Muscle of arm (tissue), 1 donor: ENCODE measurements at regions not wholly inside any gene's neighbourhood (a gene's known extent, or its start where the extent isn't known, plus 50 kb on each side); places are given as distances from the start of the nearest gene placed in this dataset.

Experiments
- DNase-seq: peaks from one replicate; pipeline ENCODE4 v3.0.0-alpha.2; 2013

DNA sequence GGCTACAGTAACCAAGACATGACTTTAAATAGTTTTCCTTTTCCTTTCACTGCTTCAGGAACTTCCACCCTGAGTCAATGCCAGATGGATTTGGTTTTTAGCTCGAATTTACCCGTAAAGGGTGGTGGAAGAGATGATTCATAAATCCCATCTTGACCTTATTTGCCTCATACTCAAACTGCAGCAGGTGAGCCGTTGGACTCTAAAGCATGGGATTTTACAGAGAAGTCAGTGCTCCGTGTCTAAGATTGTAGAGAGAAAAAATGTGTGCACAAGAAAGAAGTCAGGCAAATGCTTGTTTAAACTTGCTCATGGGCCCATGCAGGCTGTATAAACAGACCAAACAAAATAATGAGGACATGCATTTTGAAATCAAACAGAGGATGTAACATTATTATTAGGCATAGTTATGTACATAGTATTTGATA, 369.7 kb upstream of the TRIB2 start:
- DNase-seq: no peak

DNA sequence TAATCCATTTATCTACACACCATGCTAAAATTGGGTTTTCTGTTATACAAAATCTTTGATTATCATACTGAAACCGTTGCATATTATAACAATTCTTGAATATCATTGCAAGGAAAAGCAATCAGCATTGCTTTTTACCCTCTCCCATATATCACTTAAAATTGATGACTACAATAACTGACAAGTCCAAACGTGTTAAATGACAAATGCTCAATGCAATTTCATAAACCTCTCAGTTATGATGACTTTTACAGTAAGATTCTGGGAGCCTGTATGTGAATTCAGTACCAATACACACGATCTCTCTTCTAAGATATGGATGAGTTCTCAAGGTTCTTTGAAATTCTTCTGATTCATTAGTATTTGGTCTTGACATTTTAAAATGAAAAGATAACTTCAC, 368.5 kb upstream of the TRIB2 start:
- no peak for DNase-seq

DNA sequence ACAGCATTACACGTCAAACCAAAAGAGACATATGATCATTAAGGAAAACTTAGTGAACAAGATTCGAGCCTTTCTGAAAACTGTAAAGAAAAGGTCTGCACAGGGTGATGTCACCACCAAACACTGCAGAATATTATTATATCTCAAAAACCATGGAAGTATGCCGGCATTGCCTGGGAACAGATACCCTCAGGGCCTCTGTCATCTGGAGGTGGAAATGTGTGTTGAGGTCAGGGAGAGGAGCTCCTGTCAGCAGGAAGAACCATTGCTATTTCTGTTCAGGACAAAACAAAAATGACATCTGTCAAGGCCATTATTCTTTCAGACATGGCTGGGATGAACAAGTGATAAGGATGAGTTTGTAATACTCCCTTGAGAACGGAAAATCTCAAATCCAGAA, 365.9 kb upstream of the TRIB2 start:
- DNase-seq: no peak

DNA sequence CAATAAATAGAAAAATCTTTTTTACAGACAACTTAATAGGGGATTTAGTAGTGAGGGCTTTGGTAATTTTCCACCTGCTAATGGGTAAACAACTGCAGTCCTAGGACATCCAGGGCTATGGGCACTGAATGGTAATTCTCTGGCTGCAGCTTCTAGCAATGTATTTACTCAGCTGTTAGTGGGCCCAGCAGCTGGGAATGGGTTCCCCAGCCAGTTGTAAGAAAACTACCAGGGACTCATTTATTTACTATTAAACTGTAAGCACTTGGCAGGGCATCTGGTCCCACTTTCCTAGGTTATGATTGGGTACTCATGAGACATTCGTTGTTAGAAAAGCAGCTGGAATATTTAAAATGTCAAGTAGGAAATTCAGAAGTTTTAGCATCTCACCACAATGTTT, 363.8 kb upstream of the TRIB2 start:
- no peak for DNase-seq

DNA sequence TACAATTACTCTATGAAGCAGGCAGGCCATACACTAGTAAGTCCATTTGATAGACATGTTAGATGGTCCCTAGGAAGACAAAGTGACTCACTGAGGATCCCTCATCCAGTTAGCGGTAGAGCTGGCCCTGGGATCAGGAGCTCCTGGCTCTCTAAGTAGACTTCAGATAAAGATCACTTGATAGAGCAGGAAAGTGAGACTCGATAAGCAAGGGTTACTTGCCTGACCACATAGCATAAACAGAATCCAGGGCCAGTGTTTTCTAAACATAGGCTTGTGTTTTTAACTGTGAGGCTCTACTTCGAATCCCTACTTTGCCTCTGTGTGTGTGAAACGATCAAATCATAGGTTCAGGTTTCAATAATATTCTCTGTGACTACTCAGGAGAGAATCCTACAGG, 355.2 kb upstream of the TRIB2 start:
- DNase-seq: no peak

DNA sequence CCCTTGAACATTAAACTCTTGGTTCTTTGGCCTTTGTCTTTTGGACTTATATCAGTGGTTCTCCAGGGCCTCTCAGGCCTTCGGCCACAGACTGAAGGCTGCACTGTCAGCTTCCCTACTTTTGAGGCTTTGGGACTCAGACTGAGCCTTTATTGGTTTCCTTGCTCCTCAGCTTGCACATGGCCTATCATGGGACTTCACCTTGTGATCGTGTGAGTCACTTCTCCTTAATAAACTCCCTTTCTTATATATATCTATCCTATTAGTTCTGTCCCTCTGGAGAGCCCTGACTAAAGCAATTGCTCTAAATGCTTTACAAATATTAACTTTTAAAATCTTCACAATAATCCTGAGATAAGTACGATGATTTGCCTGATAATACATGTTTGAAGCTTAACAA, 353.6 kb upstream of the TRIB2 start:
- no peak for DNase-seq

DNA sequence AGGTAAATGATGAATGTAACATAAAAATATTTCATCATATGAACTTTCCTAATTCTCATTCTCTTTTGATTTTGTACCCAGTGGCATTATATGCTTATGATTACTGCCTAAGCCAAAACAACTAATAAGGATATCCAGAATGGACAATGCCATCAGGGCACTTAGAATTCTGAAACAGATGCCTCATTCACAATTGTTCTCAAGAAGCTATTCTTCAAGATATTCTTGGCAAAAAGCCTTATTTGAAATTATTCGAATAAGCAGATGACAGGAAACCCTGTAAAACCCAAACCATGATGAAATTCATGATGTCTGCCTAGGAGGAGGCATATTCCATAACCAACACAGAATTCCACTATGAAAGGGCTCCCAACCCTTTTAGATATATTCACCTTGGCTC, 353.2 kb upstream of the TRIB2 start:
- DNase-seq: no peak

DNA sequence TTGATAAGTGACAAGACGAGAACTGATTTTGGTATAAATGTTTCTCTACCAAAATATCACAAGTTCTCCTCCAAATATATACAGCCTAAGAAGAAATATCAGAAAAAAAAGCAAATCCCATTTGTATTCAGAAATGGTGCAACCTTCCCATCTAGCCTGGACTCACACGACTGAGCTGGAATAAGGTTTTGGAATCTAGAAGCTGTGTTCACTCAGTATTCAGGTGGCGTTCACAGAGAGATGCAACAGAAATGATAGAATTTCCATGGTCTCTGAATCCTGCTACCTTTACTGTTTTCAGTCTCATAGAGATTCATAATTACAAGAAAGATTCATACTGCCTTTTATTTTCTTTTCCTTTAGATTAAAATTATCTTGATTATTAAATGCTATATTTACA, 347.2 kb upstream of the TRIB2 start:
- no peak for DNase-seq

DNA sequence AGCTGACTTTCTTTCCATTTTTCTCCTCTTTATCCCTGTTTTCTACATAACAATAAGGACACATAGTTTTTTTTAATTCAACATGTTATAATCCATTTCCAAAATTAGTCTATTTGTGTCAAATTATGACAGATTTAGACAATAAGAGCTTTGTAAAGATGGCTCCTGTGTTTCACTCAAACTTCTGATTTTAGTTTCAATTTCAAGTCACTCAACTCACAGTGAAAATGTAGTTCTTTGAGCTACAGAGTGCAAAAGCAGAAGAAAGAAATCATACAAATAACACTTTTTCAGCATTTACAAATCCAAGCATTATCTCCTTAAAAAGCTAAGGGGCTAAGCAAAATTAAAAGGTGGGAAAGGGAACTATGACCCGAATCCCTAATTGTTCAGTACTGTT, 340.7 kb upstream of the TRIB2 start:
- DNase-seq: no peak

DNA sequence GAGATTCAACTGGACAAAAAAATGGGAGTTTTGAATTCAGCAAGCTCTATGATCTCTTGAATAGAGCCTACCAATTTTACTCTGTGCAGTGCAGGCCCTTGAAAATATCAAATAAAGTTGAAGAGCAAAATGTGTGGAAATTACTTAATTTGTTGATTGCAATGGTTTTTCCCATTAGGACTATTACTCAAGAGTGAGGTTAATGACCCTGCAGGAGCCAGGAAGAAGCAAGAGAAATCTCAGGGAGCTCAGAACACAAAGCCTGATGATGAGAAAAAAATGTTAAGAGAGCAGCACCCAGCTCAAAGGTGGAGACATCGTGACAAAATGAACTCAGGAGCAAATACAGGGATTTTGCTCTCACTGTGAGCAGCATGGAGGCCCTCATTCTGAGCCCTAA, 337.6 kb upstream of the TRIB2 start:
- no peak for DNase-seq

DNA sequence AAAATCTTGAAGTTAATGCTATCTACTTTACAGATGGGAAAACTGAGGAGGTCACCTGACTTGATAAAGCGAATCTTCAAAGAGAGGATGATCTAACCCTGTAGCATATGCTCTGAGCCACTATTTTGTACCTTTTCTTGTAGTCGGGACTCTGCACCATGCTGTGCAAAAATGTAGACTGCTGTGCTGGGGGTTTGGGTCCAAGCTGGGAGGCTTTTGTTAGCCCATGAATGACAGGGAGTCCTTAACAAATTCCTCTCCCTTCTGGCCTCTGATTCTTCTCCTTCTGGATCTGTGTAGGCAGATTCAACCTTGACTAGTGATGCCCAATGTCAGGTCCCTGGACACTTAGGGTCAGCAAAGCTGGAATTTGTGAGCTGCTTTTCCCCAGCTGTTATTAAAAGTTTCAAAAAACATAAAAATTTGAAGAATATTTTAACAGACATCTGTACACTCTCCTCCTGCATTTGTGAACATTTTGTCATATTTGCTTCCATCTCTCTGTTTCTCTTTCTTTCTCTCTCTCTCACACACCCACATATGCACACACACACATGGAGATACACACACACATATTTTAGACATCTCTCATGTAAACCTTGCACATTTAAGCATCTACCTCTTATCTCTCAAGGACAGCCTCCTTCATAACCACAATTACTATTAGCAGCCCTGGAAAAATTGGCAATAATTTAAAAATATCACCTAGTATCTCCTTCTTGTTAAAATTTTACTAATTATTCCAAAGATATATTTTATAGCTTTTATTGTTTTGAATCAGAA, 335.0 kb upstream of the TRIB2 start:
- DNase-seq: no peak

DNA sequence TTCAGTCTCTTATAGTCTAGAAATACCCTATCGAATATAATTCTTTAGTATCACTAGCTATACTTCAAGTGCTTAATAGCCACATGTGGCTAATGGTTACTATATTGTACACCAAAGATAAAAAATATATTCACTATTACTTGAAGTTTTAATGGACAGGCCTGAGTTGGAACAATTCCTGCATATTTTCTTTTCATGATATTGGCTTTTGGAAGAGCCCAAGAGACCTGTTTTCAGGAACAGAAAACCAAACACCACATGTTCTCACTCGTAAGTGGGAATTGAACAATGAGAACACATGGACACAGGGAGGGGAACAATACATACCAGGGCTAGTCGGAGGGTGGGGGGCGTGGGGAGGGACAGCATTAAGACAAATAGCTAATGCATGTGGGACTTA, 334.4 kb upstream of the TRIB2 start:
- peak; percentile 10 for DNase-seq

DNA sequence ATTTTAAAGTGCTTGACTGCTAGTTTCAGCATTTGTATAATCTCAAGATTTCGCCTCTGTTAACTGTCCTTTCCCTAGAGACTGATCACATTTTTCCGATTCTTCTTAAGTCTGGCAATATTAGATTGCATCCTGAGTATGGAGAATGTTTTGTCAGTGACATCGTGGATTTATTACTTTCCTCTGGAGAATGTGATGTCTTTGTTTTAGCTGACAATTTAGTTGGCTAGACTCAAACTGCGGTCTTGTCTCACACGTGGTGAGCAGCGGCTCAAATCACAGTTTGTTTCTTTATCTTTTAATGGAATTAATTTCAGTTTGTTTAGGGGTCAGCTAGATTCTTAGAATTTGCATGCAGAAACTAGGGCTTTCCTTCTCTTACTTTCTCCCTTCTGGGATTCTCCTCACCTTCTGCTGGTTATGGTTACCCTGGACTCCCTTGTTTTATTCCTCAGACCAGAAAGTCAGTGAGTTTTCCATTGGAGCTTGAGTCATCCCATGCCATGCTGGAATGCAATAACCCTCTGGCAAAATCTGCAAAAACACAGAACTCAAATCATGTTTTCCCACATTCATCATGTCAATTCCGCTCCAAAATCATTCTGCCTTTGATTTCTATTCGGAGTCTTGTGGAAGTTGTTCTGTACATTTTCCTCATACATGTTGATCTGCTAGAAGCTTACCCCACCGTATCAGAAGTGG, 327.2 kb upstream of the TRIB2 start:
- DNase-seq: no peak

DNA sequence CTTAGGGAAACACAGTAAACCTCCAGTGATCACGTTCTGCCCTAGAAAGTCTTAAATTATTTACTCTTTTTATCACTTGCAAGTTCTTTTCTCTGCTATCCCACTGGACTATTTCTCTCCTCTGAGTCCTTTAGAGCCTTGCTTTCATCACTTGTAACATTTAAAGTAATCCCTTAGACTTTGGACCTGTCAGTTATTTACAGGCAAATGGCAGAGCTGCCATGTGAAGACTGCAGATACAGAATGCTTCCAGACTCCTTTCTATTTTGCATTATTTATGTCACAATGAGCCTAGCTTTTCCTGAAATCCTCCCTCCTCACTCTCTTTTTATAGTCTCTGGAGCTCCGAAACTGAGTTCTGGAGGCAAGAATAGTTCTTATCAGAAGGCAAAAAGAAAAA, 325.6 kb upstream of the TRIB2 start:
- no peak for DNase-seq

DNA sequence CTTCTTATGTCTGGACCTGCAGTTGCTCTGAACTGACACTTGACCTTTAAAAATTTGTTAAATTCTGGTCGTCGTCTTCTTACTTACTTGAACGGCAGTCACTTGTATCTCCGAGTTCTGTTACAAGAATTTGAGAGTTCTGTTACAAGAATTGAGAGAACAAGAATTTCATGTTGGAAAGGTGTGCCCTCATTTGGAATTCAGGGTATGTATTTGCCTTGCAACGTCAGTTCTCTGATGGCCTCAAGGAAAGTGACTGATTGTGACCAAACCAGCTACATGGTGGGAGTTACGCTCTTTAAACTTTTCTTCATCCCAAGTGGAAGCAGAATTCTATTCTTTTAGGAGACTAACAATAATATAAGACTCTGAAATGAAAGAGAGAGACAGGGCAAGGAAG, 320.0 kb upstream of the TRIB2 start:
- no peak for DNase-seq

DNA sequence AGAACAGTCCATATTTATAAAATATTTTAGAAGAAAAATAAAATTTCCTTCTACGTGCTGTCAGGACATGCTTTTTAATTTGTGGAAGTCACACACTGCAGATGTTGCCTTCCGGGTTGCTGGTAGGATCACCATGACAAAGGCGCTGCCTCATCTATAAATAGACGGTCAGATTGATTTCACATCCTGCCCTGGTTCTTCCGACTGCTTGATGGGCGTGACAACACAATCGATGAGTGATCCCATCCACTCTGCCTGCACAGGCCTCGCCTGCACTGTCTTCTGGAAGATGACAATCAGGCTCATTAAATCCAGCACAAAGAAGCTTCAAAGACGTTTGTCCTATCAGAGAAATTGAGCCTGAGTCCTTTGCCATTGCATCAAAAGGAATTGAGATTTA, 318.9 kb upstream of the TRIB2 start:
- DNase-seq: no peak

DNA sequence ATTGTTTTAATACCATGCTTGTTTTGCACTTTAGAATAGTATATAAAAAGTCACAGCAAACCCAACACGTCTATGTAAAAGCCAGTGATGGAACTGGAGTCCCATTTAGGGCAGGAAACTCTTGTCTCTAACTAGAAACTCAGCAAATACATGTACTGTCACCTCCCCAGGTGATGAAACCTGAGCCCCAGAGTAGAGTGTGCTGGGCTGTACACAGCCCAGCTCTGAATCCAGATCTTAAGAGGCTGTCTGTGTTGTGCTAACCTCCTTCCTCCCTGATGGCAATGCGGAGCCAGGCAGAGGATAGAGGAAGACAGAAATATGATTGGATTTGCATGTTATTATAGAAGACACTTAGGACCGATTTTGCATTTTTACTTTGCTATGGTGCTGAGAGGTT, 317.5 kb upstream of the TRIB2 start:
- no peak for DNase-seq

DNA sequence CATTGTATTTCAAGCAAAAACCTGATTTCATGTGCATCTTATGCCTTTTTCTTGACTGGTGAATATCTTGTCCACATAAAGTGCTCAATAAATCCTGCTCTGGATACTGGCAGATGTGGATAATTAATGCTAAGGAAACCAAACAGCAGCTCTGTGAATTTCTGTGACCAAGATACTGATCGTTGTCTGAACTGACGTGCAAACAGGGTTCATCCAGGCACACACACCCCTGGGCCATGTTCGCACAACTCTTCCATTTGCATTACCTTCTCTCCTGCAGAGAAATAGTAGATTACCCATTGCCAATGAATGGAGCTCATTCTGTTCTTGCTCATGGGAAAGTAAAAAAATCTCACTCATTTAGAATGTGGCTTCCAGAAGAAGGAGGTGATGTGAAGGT, 316.2 kb upstream of the TRIB2 start:
- no peak for DNase-seq

DNA sequence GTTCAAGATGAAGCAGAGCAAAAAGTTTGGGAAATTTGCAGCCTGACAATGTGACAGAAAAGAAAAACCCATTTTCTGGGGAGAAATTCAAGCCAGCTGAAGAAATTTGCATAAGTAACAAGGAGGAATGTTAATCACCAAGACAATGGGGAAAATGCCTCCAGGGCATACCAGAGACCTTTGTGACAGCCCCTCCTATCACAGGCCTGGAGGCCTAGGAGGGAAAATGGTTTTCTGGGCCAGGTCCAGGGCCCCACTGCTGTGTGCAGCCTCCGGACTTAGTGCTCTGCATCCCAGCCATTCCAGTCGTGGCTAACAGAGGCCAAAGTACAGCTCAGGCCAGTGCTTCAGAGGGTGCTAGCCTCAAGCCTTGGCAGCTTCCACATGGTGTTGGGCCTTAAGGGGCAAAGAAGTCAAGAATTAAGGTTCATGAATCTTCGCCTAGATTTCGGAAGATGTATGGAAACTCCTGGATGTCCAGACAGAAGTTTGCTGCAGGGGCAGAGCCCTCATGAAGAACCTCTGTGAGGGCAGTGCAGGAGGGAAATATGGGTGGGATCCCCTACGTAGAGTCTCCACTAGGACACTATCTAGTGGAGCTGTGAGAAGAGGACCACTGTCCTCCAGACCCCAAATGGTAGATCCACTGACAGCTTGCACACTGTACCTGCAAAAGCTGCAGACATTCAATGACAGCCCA, 314.1 kb upstream of the TRIB2 start:
- DNase-seq: no peak

DNA sequence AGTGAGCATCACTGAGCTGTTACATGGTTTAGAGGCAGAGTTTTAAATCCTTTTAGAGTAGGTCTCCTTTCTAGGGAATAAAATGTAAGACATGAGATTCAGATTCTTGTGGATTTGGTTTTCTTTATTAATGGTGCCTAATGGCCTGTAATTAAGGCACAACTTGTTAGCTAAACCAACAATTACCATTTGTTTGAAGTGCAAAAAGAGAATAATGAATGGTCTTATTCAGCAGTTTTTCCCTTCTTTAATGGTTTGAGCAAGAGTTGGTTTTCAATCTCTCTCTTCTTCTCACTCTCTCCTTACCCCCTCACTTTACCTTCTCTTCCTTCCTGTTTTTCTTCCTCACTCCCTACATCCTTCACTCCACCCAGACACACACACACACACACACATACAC, 312.2 kb upstream of the TRIB2 start:
- DNase-seq: no peak

DNA sequence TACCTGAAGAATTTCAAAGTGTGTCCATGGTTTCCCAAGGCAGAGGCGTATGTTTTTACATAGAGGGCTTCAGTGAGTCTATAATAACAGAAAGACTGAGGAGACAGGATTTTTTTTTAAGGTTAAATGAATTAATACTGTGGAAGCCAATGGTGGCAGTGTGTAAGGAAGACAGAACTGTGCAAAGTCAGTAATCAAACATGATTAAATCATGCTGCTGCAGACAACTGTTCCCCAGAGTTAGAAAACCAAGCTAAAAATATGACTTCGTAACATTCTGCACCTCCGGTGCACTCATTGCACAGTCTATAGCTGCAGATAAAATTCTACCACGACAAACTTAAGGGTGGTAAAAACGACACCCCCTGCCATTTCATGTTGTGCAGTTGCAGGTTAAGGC, 309.6 kb upstream of the TRIB2 start:
- DNase-seq: no peak

DNA sequence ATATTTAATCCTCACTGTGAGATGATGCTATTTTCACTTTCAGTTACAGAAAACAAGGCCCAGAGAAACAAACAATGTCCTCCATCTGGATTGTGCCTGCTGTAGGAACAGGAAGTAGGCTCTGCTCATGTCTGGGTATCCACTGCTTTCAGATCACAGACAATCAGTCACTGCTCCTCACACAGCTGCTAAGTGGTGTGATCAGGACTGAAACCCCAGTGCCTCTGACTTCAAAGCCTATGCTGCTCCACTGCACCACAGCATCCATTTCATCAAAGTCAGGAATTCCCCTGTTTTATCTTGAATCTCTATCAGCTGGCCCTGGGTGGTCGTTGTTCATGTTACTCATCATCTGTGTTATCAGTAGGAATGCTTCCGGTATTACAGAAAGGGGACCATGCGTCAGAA, 303.8 kb upstream of the TRIB2 start:
- DNase-seq: no peak

DNA sequence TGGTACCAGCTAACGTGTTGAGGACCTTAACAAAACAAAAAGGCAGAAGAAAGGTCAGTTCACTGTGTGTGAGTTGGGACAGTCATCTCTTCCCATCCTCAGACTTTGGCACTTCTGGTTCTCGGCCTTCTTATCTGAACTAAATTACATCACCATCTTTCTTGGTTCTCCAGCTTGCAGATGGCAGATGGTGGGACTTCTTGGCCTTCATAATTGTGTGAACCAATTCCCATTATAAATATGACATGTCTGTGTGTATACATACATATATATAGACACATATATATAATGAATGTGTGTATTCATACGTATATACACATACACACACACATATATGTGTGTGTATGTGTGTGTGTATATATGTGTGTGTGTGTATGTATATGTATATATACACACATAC, 301.2 kb upstream of the TRIB2 start:
- no peak for DNase-seq
